ENCODE measurements at regions not wholly inside any gene's neighbourhood (a gene's known extent, or its start where the extent isn't known, plus 50 kb on each side); places are given as distances from the start of the nearest gene placed in this dataset.

- intact Hi-C loops (cut with micrococcal nuclease) (no loop called here), dilution Hi-C loops (cut with MboI; ENCODE audit: extremely low pct_ligation_motif_present, low sequenced_read_pairs) (no loop called here)
- Histone ChIP-seq H3K9me1 (replicated peaks; ENCODE audit: control insufficient read depth, extremely low read depth, insufficient read depth, low read length) (no peaks in the 10 kb centered on the region), H3K4me1 (ENCODE audit: control insufficient read depth, extremely low read depth, insufficient read depth, low read length) (peaks cover 4% of the 10 kb centered on the region), H3K27me3 (ENCODE audit: control insufficient read depth in 2 of 2, insufficient read depth in 2 of 2, low read length in 2 of 2) (no peaks in the 10 kb centered on the region), H2AFZ (ENCODE audit: low read depth, low read length) (no peak overlapping the region), H3K36me3 (ENCODE audit: control insufficient read depth in 2 of 2, extremely low read depth in 1 of 2, insufficient read depth in 2 of 2, low read length in 2 of 2) (no peaks in the 10 kb centered on the region), H3K9me3 (replicated peaks; ENCODE audit: control insufficient read depth, insufficient read depth, low read length) (no peaks in the 10 kb centered on the region), H3K9ac (replicated peaks; ENCODE audit: extremely low read depth, insufficient read depth, low read length) (no peak overlapping the region), H3K79me2 (ENCODE audit: control insufficient read depth, insufficient read depth, low read length) (no peaks in the 10 kb centered on the region), H4K20me1 (replicated peaks; ENCODE audit: control insufficient read depth, extremely low read depth, insufficient read depth, low read length) (no peaks in the 10 kb centered on the region), H3K27ac (ENCODE audit: insufficient read depth, low read depth, low read length) (no peak overlapping the region), H3K4me2 (ENCODE audit: insufficient read depth, low read length) (no peak overlapping the region), H3K4me3 (replicated peaks in 1 of 3; ENCODE audit: insufficient read depth in 1 of 3, low read depth in 1 of 3, low read length in 3 of 3) (no peak overlapping the region)
- CTCF ChIA-PET, result no interaction called here
- POLR2A ChIA-PET, result no interaction called here
- DNase-seq (ENCODE audit: low read depth, low spot score), result no peak
- BruUV-seq (replicated peaks), result no TSS peak
- TF ChIP-seq EZH2 (IDR thresholded peaks at IDR 0.05; ENCODE audit: borderline replicate concordance, low read depth, low read length, severe bottlenecking) (no peak), POLR2AphosphoS5 (IDR thresholded peaks at IDR 0.05; ENCODE audit: insufficient read depth, low read depth, low read length) (no peak), POLR2A (IDR thresholded peaks at IDR 0.05; ENCODE audit: low read depth, low read length) (no peak), JUN (IDR thresholded peaks at IDR 0.05; ENCODE audit: borderline replicate concordance, insufficient read depth, insufficient read length, low read depth) (no peak), GATA2 (IDR thresholded peaks at IDR 0.05; ENCODE audit: insufficient read depth, insufficient read length, low read depth, low read length) (no peak), FOS (IDR thresholded peaks at IDR 0.05; ENCODE audit: borderline replicate concordance, insufficient read depth, low read length) (no peak), MYC (IDR thresholded peaks at IDR 0.05; ENCODE audit: low read depth, low read length) (no peak), CTCF (IDR thresholded peaks at IDR 0.05; ENCODE audit: extremely low read depth in 1 of 2, insufficient read depth in 1 of 2, low read depth in 1 of 2, low read length in 2 of 2) (no peak), MAX (IDR thresholded peaks at IDR 0.05; ENCODE audit: insufficient read depth, insufficient read length) (no peak)
- FAIRE-seq, result no peak
Observed at GRCh38 chr20:63100174-63100925, 93.6 kb upstream of the BHLHE23 start.
